Fibroblast of skin of abdomen (primary cell): ENCODE measurements at regions not wholly inside any gene's neighbourhood (a gene's known extent, or its start where the extent isn't known, plus 50 kb on each side); places are given as distances from the start of the nearest gene placed in this dataset.
"Not testable (repeated sequence)": the region's sequence is repeated elsewhere in the genome, so short reads cannot be mapped to it uniquely, and the experiment has no call there.

Source experiments
- DNase-seq: peaks from one replicate; pipeline ENCODE4 v3.0.0-alpha.2; 2013

- DNase-seq, result not testable (repeated sequence)
Observed at GRCh38 chr12:87394168-87394567, 635.0 kb downstream of the C12orf50 start.

DNA sequence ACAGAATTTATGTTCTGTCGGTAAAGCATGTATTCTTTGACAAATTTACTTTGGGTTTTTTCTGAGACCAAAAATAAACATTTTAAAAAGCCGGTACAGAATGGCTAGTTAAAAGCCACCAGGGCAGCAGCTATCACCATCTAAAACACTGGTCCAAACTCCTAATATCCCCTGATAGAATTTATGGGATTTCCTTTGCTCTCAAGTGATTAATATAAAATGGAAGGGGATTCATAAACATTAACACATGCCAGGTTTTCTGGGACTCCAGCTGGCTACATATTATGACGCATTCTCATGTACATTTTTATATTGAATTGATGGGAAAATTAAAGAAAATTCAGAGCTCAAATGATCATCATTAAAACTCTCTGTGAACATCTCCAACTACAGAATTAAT lies 640.8 kb downstream of the C12orf50 start:
- DNase-seq, result peak; percentile 21

- DNase-seq, result no peak
Observed at GRCh38 chr12:87385322-87385721, 643.9 kb downstream of the C12orf50 start.

DNA sequence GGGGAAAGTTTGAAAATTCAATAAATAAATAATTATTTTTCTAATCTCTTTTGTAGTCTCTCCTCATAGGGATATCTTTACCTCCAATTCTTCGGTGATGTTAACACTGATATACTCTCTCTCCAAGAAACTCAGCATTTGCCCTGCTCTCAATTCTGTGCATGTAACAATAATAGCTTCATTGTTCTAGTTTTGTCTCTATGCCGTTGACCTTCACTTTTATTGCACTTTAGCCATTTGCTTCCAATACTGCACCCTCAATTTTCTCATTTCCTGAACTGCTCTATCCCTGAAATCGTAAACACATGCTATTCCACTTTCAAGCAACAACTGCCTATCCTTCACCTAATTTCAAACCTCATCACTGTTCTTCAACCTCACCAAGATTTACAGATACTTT lies 645.0 kb downstream of the C12orf50 start:
- DNase-seq, result no peak

GRCh38 chr12:87383680-87384079 lies 645.5 kb downstream of the C12orf50 start:
- no peak for DNase-seq

GRCh38 chr12:87382959-87383566 lies 646.1 kb downstream of the C12orf50 start:
- no peak for DNase-seq

DNA sequence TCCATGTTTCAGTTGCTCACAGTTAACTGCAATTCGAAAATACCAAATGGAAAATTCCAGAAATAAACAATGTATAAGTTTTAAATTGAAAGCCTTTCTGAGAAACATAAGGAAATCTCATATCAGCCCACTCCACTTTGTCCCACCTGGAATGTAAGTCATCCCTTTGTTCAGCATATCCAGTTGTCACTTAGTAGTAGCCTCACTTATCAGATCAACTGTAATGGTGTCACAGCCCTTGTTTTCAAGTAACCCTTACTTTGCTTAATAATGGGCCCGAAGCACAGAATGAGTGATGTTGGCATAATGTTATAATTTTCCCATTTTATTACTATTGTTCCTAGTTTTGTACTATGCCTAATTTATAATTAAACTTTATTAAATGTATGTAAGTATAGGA lies 646.8 kb downstream of the C12orf50 start:
- DNase-seq, result no peak

DNA sequence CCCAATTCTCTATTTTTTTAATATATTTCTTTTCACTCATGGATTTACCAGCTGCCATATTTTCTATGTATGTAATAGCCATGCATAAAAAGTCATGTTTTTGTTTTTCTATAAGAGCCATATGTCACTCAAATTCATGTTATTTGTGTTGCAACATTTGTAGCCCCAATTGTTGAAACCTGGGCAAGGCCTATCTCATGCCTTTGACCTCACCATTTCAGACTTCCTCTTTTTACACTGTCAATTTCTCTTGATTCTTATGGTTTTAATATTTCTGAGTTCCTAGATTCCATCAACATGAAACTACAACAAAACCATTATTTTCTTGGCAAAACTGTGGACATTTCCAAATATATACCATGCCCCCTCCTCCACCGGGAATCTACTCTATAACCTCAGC lies 647.5 kb downstream of the C12orf50 start:
- DNase-seq, result peak; percentile 13

- no peak for DNase-seq
Observed at GRCh38 chr12:87378526-87378925, 650.7 kb downstream of the C12orf50 start.

DNA sequence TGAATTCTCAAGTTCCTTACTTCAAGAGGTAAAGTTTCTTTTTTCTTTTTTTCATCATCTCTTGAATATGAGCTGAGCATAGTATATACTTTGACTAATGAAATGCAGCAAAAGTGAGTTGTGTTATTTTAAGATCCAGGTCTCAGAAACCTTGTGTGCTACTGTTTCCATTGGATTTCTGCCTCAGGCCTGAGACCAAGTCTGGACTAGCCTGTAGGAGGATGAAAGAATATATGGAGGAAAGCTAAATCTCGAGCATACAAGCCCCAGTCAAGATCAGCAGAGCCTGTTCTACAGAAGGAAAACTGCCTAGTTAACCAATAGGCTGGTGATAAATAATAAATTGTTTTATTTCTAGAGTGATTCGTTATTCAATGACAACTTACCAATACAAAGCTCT lies 652.5 kb downstream of the C12orf50 start:
- no peak for DNase-seq

DNA sequence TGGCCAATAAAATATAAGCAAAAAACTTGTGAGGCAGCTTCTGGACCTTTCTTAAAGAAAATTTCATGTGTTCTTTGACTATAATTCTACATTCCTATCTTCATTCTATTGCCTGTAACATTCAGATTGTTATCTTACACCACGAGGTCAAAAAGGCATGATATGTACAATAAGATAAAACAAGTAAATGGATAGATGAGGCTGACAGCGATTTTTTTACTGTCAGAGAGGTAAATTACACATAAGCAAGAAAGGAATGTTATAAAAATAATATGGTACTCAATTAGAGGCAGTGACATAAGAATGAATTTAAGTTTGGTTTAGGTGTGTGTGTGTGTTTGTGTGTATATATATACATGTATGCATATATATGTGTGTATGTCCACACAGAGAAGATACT lies 660.0 kb downstream of the C12orf50 start:
- no peak for DNase-seq

- DNase-seq, result no peak
Observed at GRCh38 chr12:87368259-87368658, 660.9 kb downstream of the C12orf50 start.

DNA sequence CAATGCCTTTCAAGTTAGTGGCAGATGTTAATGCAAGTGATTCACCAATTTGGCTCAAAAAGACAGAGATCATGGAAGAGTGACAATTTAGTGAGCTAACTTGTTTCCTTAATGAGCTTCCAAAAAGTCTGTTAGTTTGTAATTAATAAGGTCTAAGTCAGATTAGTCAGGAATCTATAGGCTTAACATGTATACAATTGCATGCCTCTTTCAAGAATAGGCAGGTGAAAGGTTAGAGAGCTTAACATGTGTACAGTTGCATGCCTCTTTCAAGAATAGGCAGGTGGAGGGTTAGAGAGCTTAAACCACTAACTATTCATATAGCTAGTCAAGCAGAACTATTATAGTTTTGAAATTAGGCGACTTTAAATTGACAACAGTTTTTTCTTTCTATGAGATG lies 663.8 kb downstream of the C12orf50 start:
- no peak for DNase-seq

- DNase-seq, result no peak
Observed at GRCh38 chr12:87363497-87364084, 665.6 kb downstream of the C12orf50 start.

GRCh38 chr12:87349681-87350080 lies 679.5 kb downstream of the C12orf50 start:
- DNase-seq, result no peak

- no peak for DNase-seq
Observed at GRCh38 chr12:87348071-87348470, 681.1 kb downstream of the C12orf50 start.

DNA sequence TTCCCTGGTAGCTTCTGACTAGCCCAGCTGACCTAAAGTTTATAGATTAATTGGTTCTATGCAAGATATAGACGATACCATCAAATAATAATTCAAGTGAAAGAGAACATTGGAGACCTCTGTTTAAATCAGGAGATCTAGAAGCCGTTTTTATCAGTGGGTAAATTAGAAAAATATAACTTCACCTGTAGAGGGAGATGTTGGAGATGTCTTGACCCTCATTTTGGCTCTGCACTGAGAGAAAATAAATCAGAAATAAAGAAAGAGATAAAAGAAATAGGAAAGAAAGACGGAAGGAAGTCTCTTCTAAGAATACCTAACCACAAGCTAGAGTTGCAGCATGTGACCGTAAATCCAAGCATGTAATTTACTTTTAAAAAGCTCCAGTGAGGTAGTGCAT lies 684.5 kb downstream of the C12orf50 start:
- no peak for DNase-seq

GRCh38 chr12:87338681-87339080 lies 690.5 kb downstream of the C12orf50 start:
- no peak for DNase-seq

DNA sequence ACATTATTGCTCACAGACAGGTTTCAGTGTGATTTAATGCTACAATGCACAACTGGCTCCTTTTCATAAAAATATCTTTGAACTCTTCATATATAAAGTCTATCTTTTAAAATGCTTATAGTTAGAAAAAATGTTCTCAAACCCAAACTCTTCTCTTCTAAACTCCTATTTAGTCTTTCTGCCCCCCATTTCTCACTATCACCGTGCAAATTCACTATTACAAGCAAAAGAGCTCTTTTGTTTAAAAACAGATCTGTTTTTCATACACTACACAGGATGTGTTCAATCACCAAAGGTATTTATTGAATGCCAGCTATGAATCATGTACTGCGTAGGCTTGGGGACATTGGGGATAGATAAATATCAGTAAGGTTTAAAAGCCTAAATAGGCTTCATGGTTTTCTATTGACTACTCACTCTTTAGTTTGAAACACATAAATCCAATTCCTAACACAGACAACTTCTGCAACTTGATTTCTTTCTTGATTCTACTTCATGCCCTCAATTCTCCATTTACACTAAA lies 692.3 kb downstream of the C12orf50 start:
- DNase-seq, result no peak

GRCh38 chr12:87332987-87333726 lies 696.0 kb downstream of the C12orf50 start:
- DNase-seq, result peak; percentile 6

DNA sequence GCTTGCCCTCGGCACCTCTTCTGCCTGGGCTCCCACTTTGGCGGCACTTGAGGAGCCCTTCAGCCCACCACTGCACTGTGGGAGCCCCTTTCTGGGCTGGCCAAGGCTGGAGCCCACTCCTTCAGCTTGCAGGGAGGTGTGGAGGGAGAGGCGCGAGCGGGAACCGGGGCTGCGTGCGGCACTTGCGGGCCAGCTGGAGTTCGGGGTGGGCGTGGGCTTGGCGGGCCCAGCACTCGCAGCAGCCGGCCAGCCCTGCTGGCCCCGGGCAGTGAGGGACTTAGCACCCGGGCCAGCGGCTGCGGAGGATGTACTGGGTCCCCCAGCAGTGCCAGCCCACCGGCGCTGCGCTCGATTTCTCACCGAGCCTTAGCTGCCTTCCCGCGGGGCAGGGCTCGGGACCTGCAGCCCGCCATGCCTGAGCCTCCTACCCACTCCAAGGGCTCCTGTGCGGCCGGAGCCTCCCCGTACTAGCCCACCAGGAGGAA lies 699.1 kb downstream of the C12orf50 start:
- not testable (repeated sequence) for DNase-seq

- DNase-seq, result no peak
Observed at GRCh38 chr12:87329076-87329863, 699.9 kb downstream of the C12orf50 start.

- DNase-seq, result peak; percentile 79
Observed at GRCh38 chr12:87323369-87323768, 705.8 kb downstream of the C12orf50 start.
